Esophagus muscularis mucosa (tissue), 4 donors: ENCODE measurements at regions not wholly inside any gene's neighbourhood (a gene's known extent, or its start where the extent isn't known, plus 50 kb on each side); places are given as distances from the start of the nearest gene placed in this dataset.
"Not testable (repeated sequence)": the region's sequence is repeated elsewhere in the genome, so short reads cannot be mapped to it uniquely, and the experiment has no call there.

Experiments
- DNase-seq: peaks from one replicate; pipeline ENCODE4 v3.0.0-alpha.2; 2017; ENCODE audit errors: extremely low spot score
- H3K27ac ChIP-seq, 4 donors: fragments of 200-600 bp; sonication (generic); replicated peaks in 1 of 4; 1 replicate in 3 of 4; 2 replicates in 1 of 4; pipeline ENCODE4 v1.5.1; 2016 to 2019; ENCODE audit warnings: mild to moderate bottlenecking in 1 of 4
- H3K27me3 ChIP-seq, 4 donors: fragments of 200-600 bp; sonication (generic); one replicate each; pipeline versions ENCODE4 v1.5.1 to v1.6.0; 2016 to 2019
- H3K36me3 ChIP-seq, 4 donors: fragments of 200-600 bp; sonication (generic); one replicate each; pipeline ENCODE4 v1.5.1; 2016 to 2019
- H3K4me1 ChIP-seq, 4 donors: fragments of 200-600 bp; sonication (generic); one replicate each; pipeline ENCODE4 v1.5.1; 2016 to 2019
- H3K4me3 ChIP-seq, 4 donors: fragments of 200-600 bp; sonication (generic); 1 replicate in 2 of 4; 2 replicates in 2 of 4; pipeline ENCODE4 v1.5.1; 2016 to 2019; ENCODE audit warnings: mild to moderate bottlenecking in 4 of 4, moderate library complexity in 1 of 4
- H3K9me3 ChIP-seq, 4 donors: fragments of 200-600 bp; sonication (generic); 1 replicate in 3 of 4; 2 replicates in 1 of 4; pipeline ENCODE4 v1.5.1; 2016 to 2019
- EP300 ChIP-seq: sonication (generic); formaldehyde crosslinking; IDR thresholded peaks from one replicate; pipeline ENCODE4 v1.6.1; 2017; ENCODE audit warnings: antibody characterized with exemption
- POLR2A ChIP-seq: fragments of 450-650 bp; IDR thresholded peaks from one replicate; pipeline ENCODE4 v1.6.1; 2017; ENCODE audit warnings: antibody characterized with exemption, moderate library complexity, mild to moderate bottlenecking, low read depth
- POLR2AphosphoS5 ChIP-seq, 2 donors: sonication (generic); formaldehyde crosslinking; IDR thresholded peaks; one replicate each; pipeline ENCODE4 v1.6.1; 2017; ENCODE audit warnings: antibody characterized with exemption in 2 of 2
- WGBS: methylation state at CpG from one replicate; pipeline ENCODE4 v1.1.5; 2018; 5-methylcytosine and 5-hydroxymethylcytosine counted together
- intact Hi-C: fragments of 100-400 bp; cut with DNase I; formaldehyde crosslinking; loops from one replicate; pipeline ENCODE4 v1.15.1; 2023
- TF ChIP-seq, protein P1 (sequence below), 3 experiments: fragments of 200-600 bp in 2 of 3; fragments of 450-650 bp in 1 of 3; sonication (generic) in 2 of 3; IDR thresholded peaks; one replicate each; pipeline ENCODE4 v1.5.1; 2017 to 2019; ENCODE audit warnings: antibody characterized with exemption in 3 of 3, mild to moderate bottlenecking in 2 of 3, moderate library complexity in 1 of 3

DNA sequence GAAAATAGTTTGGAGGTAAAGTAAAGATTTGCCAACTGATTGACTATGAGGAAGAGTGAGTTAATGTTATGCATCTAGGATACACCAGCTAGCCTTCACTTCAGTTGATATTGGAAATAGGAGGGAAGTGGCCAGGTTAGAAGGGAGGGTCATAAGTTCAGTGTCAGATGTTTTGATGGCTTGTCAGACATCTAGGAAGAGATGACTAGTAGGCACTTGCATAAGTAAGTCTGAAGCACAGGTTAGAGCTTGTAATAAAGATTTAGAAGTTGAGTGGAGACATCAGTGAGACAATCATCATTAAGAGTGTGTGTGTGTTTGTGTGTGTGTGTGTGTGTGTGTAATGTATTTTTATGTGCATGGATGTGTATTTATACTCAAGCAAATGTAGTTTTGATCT lies 146.1 kb downstream of the OR4C45 start:
- H3K27me3 ChIP-seq = peaks cover 0 to 3% (median 0%) of the 10 kb centered on the region in 4 donors
- H3K4me3 ChIP-seq = no peak overlapping the region
- intact Hi-C loops = no loop called here
- no peaks in the 10 kb centered on the region for H3K36me3 ChIP-seq
- peaks cover 0 to 3% (median 0%) of the 10 kb centered on the region in 4 donors for H3K9me3 ChIP-seq
- H3K27ac ChIP-seq = no peak overlapping the region
- DNase-seq = no peak
- no peak for TF ChIP-seq POLR2A
- TF ChIP-seq, protein P1, sequence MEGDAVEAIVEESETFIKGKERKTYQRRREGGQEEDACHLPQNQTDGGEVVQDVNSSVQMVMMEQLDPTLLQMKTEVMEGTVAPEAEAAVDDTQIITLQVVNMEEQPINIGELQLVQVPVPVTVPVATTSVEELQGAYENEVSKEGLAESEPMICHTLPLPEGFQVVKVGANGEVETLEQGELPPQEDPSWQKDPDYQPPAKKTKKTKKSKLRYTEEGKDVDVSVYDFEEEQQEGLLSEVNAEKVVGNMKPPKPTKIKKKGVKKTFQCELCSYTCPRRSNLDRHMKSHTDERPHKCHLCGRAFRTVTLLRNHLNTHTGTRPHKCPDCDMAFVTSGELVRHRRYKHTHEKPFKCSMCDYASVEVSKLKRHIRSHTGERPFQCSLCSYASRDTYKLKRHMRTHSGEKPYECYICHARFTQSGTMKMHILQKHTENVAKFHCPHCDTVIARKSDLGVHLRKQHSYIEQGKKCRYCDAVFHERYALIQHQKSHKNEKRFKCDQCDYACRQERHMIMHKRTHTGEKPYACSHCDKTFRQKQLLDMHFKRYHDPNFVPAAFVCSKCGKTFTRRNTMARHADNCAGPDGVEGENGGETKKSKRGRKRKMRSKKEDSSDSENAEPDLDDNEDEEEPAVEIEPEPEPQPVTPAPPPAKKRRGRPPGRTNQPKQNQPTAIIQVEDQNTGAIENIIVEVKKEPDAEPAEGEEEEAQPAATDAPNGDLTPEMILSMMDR (IDR thresholded peaks at IDR 0.05) = no peak
- H3K4me1 ChIP-seq = no peaks in the 10 kb centered on the region

- H3K36me3 ChIP-seq = no peaks in the 10 kb centered on the region
- H3K4me1 ChIP-seq = no peaks in the 10 kb centered on the region
- H3K27ac ChIP-seq = no peak overlapping the region
- TF ChIP-seq, protein P1 (IDR thresholded peaks at IDR 0.05) = no peak
- TF ChIP-seq POLR2AphosphoS5 (IDR thresholded peaks at IDR 0.05) (no peak), EP300 (no peak)
- H3K27me3 ChIP-seq = peaks cover 0 to 3% (median 0%) of the 10 kb centered on the region in 4 donors
- 72% methylated on average over 2 of the region's 2 CpGs for WGBS
- H3K9me3 ChIP-seq = peaks cover 0 to 9% (median 0%) of the 10 kb centered on the region in 4 donors
- no peak overlapping the region for H3K4me3 ChIP-seq
- intact Hi-C loops = no loop called here
- DNase-seq = no peak
Observed at GRCh38 chr11:50181334-50181733, 148.7 kb downstream of the OR4C45 start.

- Histone ChIP-seq H3K36me3 (no peaks in the 10 kb centered on the region), H3K4me3 (no peak overlapping the region), H3K27me3 (peaks cover 0 to 3% (median 0%) of the 10 kb centered on the region in 4 donors), H3K27ac (no peak overlapping the region), H3K4me1 (no peaks in the 10 kb centered on the region), H3K9me3 (peaks cover 0 to 9% (median 0%) of the 10 kb centered on the region in 4 donors)
- 87% methylated on average over 2 of the region's 2 CpGs for WGBS
- TF ChIP-seq EP300 = no peak
- no peak for TF ChIP-seq POLR2A
- TF ChIP-seq, protein P1 (IDR thresholded peaks at IDR 0.05) = no peak
- no peak for TF ChIP-seq POLR2AphosphoS5 (IDR thresholded peaks at IDR 0.05)
- intact Hi-C loops = no loop called here
- no peak for DNase-seq
Observed at GRCh38 chr11:50182486-50182885, 149.8 kb downstream of the OR4C45 start.

DNA sequence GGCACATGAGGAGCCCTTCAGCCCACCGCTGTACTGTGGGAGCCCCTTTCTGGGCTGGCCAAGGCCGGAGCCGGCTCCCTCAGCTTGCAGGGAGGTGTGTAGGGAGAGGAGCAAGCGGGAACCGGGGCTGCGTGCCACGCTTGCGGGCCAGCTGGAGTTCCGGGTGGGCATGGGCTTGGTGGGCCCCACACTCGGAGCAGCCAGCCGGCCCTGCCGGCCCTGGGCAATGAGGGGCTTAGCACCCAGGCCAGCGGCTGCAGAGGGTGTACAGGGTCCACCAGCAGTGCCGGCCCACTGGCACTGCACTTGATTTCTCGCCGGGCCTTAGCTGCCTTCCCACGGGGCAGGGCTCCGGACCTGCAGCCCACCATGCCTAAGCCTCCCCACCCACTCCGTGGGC lies 150.5 kb downstream of the OR4C45 start:
- H3K27me3 ChIP-seq, DNase-seq, H3K36me3 ChIP-seq, intact Hi-C loops, H3K4me3 ChIP-seq, H3K27ac ChIP-seq, H3K9me3 ChIP-seq, H3K4me1 ChIP-seq: not testable (repeated sequence)
- 89% methylated on average over 5 of the region's 19 CpGs for WGBS

DNA sequence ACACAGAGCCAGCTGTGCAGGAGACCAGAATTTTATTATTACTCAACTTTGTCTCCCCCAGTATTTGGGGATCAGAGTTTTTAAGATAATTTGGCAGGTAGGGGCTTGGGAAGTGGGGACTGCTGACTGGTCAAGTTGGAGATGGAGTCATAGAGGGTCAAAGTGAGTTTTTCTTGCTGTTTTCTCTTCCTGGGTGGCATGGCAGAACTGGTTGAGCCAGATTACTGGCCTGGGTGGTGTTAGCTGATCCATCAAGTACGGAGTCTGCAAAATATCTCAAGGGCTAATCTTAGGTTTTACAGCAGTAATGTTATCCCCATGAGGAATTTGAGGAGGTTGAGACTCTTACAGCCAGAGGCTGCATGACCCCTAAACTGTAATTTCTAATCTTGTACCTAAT lies 153.5 kb downstream of the OR4C45 start:
- Histone ChIP-seq H3K27ac (no peak overlapping the region), H3K9me3 (peaks cover 0 to 9% (median 0%) of the 10 kb centered on the region in 4 donors), H3K36me3 (no peaks in the 10 kb centered on the region), H3K4me3 (no peak overlapping the region), H3K27me3 (no peaks in the 10 kb centered on the region), H3K4me1 (no peaks in the 10 kb centered on the region)
- intact Hi-C loops = no loop called here
- DNase-seq = no peak
- WGBS = 100% methylated on average over 1 of the region's 1 CpG
- TF ChIP-seq, protein P1 (IDR thresholded peaks at IDR 0.05) = no peak
- TF ChIP-seq POLR2A (no peak), POLR2AphosphoS5 (IDR thresholded peaks at IDR 0.05) (no peak), EP300 (no peak)
